HepG2 (cell line): ENCODE measurements at regions not wholly inside any gene's neighbourhood (a gene's known extent, or its start where the extent isn't known, plus 50 kb on each side); places are given as distances from the start of the nearest gene placed in this dataset.

Experiments used
- ATAC-seq: fragments of 200-7000 bp; cut with Tn5 transposase; 3 replicates; pipeline ENCODE4 v1.9.1; 2020; ENCODE audit warnings: mild to moderate bottlenecking, moderate library complexity
- BruUV-seq: library from RNA; stranded (reverse); fragments of 400-500 nt; replicated peaks from 2 replicates; lab custom pipeline; 2021; lab: Mats Ljungman, UMichigan
- CTCF ChIA-PET: fragments of 300-600 bp; formaldehyde crosslinking; extraction: SDS; loops from one replicate; lab custom pipeline; 2021; ENCODE audit warnings: low total read pairs, inconsistent platforms, low intra/inter-chr PET ratio; lab: Yijun Ruan, JAX
- POLR2A ChIA-PET: fragments of 350-600 bp; sonication (Branson Sonifier 250); formaldehyde crosslinking; loops from one replicate; lab custom pipeline; 2020; ENCODE audit warnings: antibody characterized with exemption, inconsistent platforms; lab: Yijun Ruan, JAX
- DNase-seq: peaks from one replicate; pipeline ENCODE4 v3.0.0-alpha.2; 2015; ENCODE audit warnings: low spot score
- FAIRE-seq: peaks from 3 replicates; lab custom pipeline; 2011; peaks lifted over from hg19 to GRCh38; lab: Jason Lieb, UNC
- H2AFZ ChIP-seq: one replicate; pipeline ENCODE4 v1.6.1; 2011; ENCODE audit warnings: low read length, inconsistent platforms
- H3K27ac ChIP-seq: fragments of 300-600 bp; 3 replicates; pipeline ENCODE4 v1.8.0; 2011; ENCODE audit warnings: mixed run types, mild to moderate bottlenecking, mixed read lengths, low read length, inconsistent platforms; ENCODE audit not compliant: insufficient read depth; ENCODE audit errors: extremely low read length
- H3K27me3 ChIP-seq, 2 experiments: fragments of 200-600 bp in 1 of 2; 2 replicates in 1 of 2; 3 replicates in 1 of 2; pipeline versions ENCODE4 v1.6.0 to v1.8.0; 2011; ENCODE audit warnings: low read length in 2 of 2, mild to moderate bottlenecking in 2 of 2, moderate library complexity in 2 of 2, inconsistent platforms in 1 of 2; ENCODE audit not compliant: insufficient read depth in 2 of 2, control insufficient read depth in 1 of 2
- H3K36me3 ChIP-seq, 2 experiments: fragments of 200-600 bp in 1 of 2; replicated peaks in 1 of 2; 2 replicates in 1 of 2; 3 replicates in 1 of 2; pipeline versions ENCODE4 v1.5.1 to v1.8.0; 2011; ENCODE audit warnings: low read length in 2 of 2, inconsistent platforms in 1 of 2; ENCODE audit not compliant: insufficient read depth in 2 of 2, control insufficient read depth in 1 of 2
- H3K4me1 ChIP-seq: 2 replicates; pipeline ENCODE4 v1.5.1; 2012; ENCODE audit warnings: low read length, inconsistent platforms; ENCODE audit not compliant: insufficient read depth
- H3K4me2 ChIP-seq: 2 replicates; pipeline ENCODE4 v1.6.0; 2011; ENCODE audit warnings: low read depth, low read length, inconsistent platforms
- H3K4me3 ChIP-seq, 3 experiments: fragments of 200-600 bp in 1 of 3; sonication (generic), shearing (Covaris generic) in 1 of 3; replicated peaks in 1 of 3; 2 replicates each; pipeline ENCODE4 v1.5.1; 2011 to 2016; ENCODE audit warnings: low read length in 3 of 3, inconsistent platforms in 2 of 3, low read depth in 2 of 3, mild to moderate bottlenecking in 2 of 3, control low read depth in 1 of 3, mixed read lengths in 1 of 3; ENCODE audit not compliant: insufficient read depth in 1 of 3
- H3K79me2 ChIP-seq: one replicate; pipeline ENCODE4 v1.6.1; 2011; ENCODE audit warnings: low read length, inconsistent platforms; ENCODE audit not compliant: insufficient read depth
- H3K9ac ChIP-seq: 2 replicates; pipeline ENCODE4 v1.6.0; 2011; ENCODE audit warnings: mild to moderate bottlenecking, low read depth, low read length, inconsistent platforms; ENCODE audit not compliant: insufficient read depth
- H3K9me3 ChIP-seq: 2 replicates; pipeline ENCODE4 v1.5.1; 2012; ENCODE audit warnings: mild to moderate bottlenecking, low read length
- H4K20me1 ChIP-seq: 2 replicates; pipeline ENCODE4 v1.6.0; 2011; ENCODE audit warnings: inconsistent platforms, mild to moderate bottlenecking, low read length, moderate library complexity; ENCODE audit not compliant: insufficient read depth
- RELA ChIP-seq: sonication (generic); formaldehyde crosslinking; IDR thresholded peaks from 2 replicates; pipeline ENCODE4 v1.4.0; 2020; ENCODE audit warnings: missing genetic modification reagents
- SP5 ChIP-seq: IDR thresholded peaks from 2 replicates; pipeline ENCODE4 v1.6.1; 2016; ENCODE audit warnings: low read depth, borderline replicate concordance
- ZNF281 ChIP-seq: sonication (generic); formaldehyde crosslinking; IDR thresholded peaks from 2 replicates; pipeline ENCODE4 v1.4.0; 2020; ENCODE audit warnings: missing genetic modification reagents, borderline replicate concordance
- ZNF646 ChIP-seq: sonication (generic); formaldehyde crosslinking; IDR thresholded peaks from 2 replicates; pipeline ENCODE4 v1.9.0; 2021; ENCODE audit warnings: mild to moderate bottlenecking, missing genetic modification reagents
- WGBS: methylation state at CpG from one replicate; pipeline ENCODE4 v1.1.6; 2017; ENCODE audit warnings: low lambda C conversion rate; 5-methylcytosine and 5-hydroxymethylcytosine counted together
- in situ Hi-C: cut with HindIII; loops from 2 replicates; pipeline ENCODE4 v1.10.0; 2017; ENCODE audit warnings: low pct_unique_long_range_greater_than_20kb; ENCODE audit not compliant: extremely low pct_ligation_motif_present
- intact Hi-C: fragments of 100-400 bp; cut with micrococcal nuclease; formaldehyde crosslinking; loops from one replicate; pipeline ENCODE4 v1.10.0; 2022; ENCODE audit not compliant: unreplicated experiment

GRCh38 chr15:31266712-31267111, 59.9 kb upstream of the KLF13 start:
- Histone ChIP-seq H3K4me2 (peak overlapping the region; percentile 98), H3K27me3 (0 out of 5 replicates have a peak, but pooled peaks cover 0 to 1% of the 10 kb centered on the region in 2 experiments), H3K4me1 (peaks cover 76% of the 10 kb centered on the region), H3K4me3 (0 out of 6 replicates have a peak overlapping the region, but pooled peaks of 1 of the 3 experiments have one; percentile 69), H3K36me3 (no peaks in the 10 kb centered on the region), H3K27ac (no peak overlapping the region), H2AFZ (no peak overlapping the region), H3K79me2 (no peaks in the 10 kb centered on the region), H4K20me1 (no peaks in the 10 kb centered on the region), H3K9ac (no peak overlapping the region), H3K9me3 (no peaks in the 10 kb centered on the region)
- POLR2A ChIA-PET: interaction anchor here (1.4 to 3.4 kb wide), 2 partner anchors 30 to 56 kb away, joined by 3 to 24 read pairs; no protein-coding TSS in a partner anchor
- intact Hi-C loops (no loop called here), in situ Hi-C loops (no loop called here)
- 63% methylated on average over 2 of the region's 13 CpGs for WGBS
- CTCF ChIA-PET: no interaction called here
- TF ChIP-seq SP5 (no peak), ZNF281 (CRISPR knock-in tag) (peak; percentile 36; the same call in 1 of the 2 replicates)
- ATAC-seq (no peak), FAIRE-seq (no peak), DNase-seq (no peak)
- BruUV-seq: no TSS peak

GRCh38 chr15:31267161-31268107, 59.2 kb upstream of the KLF13 start:
- no peaks in the 10 kb centered on the region for H3K36me3 ChIP-seq
- ChIA-PET CTCF (no interaction called here), POLR2A (interaction anchor here (3.4 kb wide), 1 partner anchor 29 kb away, joined by 24 read pairs; no protein-coding TSS in a partner anchor)
- no peak overlapping the region for H2AFZ ChIP-seq
- ATAC-seq (no peak), DNase-seq (no peak), FAIRE-seq (no peak)
- no peak overlapping the region for H3K4me2 ChIP-seq
- no peaks in the 10 kb centered on the region for H3K9me3 ChIP-seq
- intact Hi-C loops: no loop called here
- 68% methylated on average over 14 of the region's 20 CpGs for WGBS
- H4K20me1 ChIP-seq: no peaks in the 10 kb centered on the region
- in situ Hi-C loops: no loop called here
- H3K79me2 ChIP-seq: no peaks in the 10 kb centered on the region
- BruUV-seq: no TSS peak
- H3K4me1 ChIP-seq: peaks cover 70% of the 10 kb centered on the region
- no peak overlapping the region for H3K27ac ChIP-seq
- H3K9ac ChIP-seq: no peak overlapping the region
- H3K4me3 ChIP-seq: no peak overlapping the region
- H3K27me3 ChIP-seq: 0 out of 5 replicates have a peak, but pooled peaks cover 0 to 1% of the 10 kb centered on the region in 2 experiments
- TF ChIP-seq RELA (CRISPR knock-in tag): no peak
- TF ChIP-seq ZNF646 (CRISPR knock-in tag): 0 out of 2 replicates have a peak, but pooled peaks have one; percentile 48
